ENCODE measurements at regions not wholly inside any gene's neighbourhood (a gene's known extent, or its start where the extent isn't known, plus 50 kb on each side); places are given as distances from the start of the nearest gene placed in this dataset.

- Mint-ChIP-seq H3K4me1 (peaks cover 12% of the 10 kb centered on the region), H3K36me3 (ENCODE audit: low read depth) (no peaks in the 10 kb centered on the region), H3K4me3 (no peak overlapping the region), H3K9me3 (peaks cover 6% of the 10 kb centered on the region), H3K27ac (no peak overlapping the region), H3K27me3 (ENCODE audit: low read depth, poor library complexity) (peaks cover 7% of the 10 kb centered on the region)
- no peak for TF ChIP-seq CTCF (IDR thresholded peaks at IDR 0.05)
- no peak for DNase-seq
These were observed 144.3 kb downstream of the C1D start for GRCh38 chr2:67918471-67918870.

DNA sequence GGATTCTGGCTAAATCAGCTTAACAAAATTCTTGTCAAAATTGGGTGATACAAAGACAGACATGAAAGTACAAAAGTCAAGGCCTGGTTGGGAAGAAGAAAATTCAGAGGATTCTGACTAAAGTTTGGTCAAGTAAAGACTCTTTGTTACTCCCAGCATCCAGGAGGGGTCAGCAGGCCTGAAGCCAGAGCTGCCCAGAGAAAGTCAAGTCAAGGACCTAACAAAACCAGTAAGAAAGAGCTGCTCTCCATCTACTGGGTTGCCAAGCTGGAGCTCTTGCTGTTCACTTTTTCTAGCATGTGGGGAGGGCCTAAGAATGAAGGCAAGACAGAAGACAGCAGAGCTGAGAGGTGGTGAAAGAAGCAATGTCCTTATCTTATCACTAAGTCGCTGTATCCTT lies 143.3 kb downstream of the C1D start:
- no peak for TF ChIP-seq CTCF (IDR thresholded peaks at IDR 0.05)
- DNase-seq: no peak
- H3K4me1 Mint-ChIP-seq: peaks cover 18% of the 10 kb centered on the region
- no peaks in the 10 kb centered on the region for H3K36me3 Mint-ChIP-seq (ENCODE audit: low read depth)
- peaks cover 10% of the 10 kb centered on the region for H3K27me3 Mint-ChIP-seq (ENCODE audit: low read depth, poor library complexity)
- peaks cover 11% of the 10 kb centered on the region for H3K9me3 Mint-ChIP-seq
- no peak overlapping the region for H3K27ac Mint-ChIP-seq
- no peak overlapping the region for H3K4me3 Mint-ChIP-seq

DNA sequence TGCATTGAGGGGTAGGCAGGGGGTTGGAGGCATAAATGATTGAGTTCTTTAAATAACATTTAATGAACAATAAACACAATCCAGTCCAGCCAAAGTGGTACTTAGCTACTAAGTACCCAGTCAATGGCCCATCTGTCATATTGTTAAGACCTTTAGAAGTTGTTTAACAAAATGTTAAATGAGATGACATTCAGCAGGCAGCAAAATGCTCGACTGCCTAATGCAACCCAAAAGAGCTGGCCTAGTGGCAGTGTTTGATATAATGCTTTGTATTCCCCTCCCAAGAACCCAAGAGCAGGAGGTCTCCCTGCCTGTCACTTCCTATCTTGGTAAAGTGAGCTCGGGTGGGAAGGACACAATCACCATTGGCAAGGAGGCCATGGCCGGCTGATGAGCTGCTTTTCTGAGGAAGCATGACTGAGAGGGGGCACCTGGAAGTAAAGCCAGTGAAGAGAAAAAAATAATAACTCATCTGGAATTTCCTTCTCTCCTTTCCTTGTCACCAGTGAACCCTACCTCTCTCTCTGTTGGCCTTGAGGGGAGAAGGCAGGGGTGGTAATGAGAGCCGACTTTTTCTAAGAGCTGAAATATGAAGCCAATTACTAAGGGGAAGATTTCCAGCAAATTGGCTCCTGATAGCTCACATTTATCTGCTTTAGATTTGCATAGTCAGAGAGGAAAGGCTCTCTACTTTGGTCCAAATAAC lies 140.6 kb downstream of the C1D start:
- no peak overlapping the region for H3K4me3 Mint-ChIP-seq
- no peak for TF ChIP-seq CTCF (IDR thresholded peaks at IDR 0.05)
- peaks cover 35% of the 10 kb centered on the region for H3K4me1 Mint-ChIP-seq
- H3K9me3 Mint-ChIP-seq: peaks cover 18% of the 10 kb centered on the region
- no peak for DNase-seq
- H3K27ac Mint-ChIP-seq: peak overlapping the region; percentile 57
- no peaks in the 10 kb centered on the region for H3K36me3 Mint-ChIP-seq (ENCODE audit: low read depth)
- peaks cover 11% of the 10 kb centered on the region for H3K27me3 Mint-ChIP-seq (ENCODE audit: low read depth, poor library complexity)

- no peak for DNase-seq
- no peak overlapping the region for H3K4me3 Mint-ChIP-seq
- H3K27ac Mint-ChIP-seq: no peak overlapping the region
- peaks cover 12% of the 10 kb centered on the region for H3K9me3 Mint-ChIP-seq
- no peaks in the 10 kb centered on the region for H3K36me3 Mint-ChIP-seq (ENCODE audit: low read depth)
- H3K4me1 Mint-ChIP-seq: peaks cover 43% of the 10 kb centered on the region
- TF ChIP-seq CTCF (IDR thresholded peaks at IDR 0.05): no peak
- H3K27me3 Mint-ChIP-seq (ENCODE audit: low read depth, poor library complexity): peaks cover 7% of the 10 kb centered on the region
These were observed 139.1 kb downstream of the C1D start for GRCh38 chr2:67923696-67924095.

GRCh38 chr2:67927501-67927900 lies 135.3 kb downstream of the C1D start:
- peaks cover 43% of the 10 kb centered on the region for H3K4me1 Mint-ChIP-seq
- no peak for TF ChIP-seq CTCF (IDR thresholded peaks at IDR 0.05)
- peaks cover 16% of the 10 kb centered on the region for H3K9me3 Mint-ChIP-seq
- H3K27ac Mint-ChIP-seq: peak overlapping the region; percentile 30
- peaks cover 11% of the 10 kb centered on the region for H3K27me3 Mint-ChIP-seq (ENCODE audit: low read depth, poor library complexity)
- DNase-seq: no peak
- no peak overlapping the region for H3K4me3 Mint-ChIP-seq
- no peaks in the 10 kb centered on the region for H3K36me3 Mint-ChIP-seq (ENCODE audit: low read depth)

- no peak overlapping the region for H3K27ac Mint-ChIP-seq
- no peak overlapping the region for H3K4me3 Mint-ChIP-seq
- peaks cover 17% of the 10 kb centered on the region for H3K9me3 Mint-ChIP-seq
- H3K4me1 Mint-ChIP-seq: peaks cover 30% of the 10 kb centered on the region
- H3K27me3 Mint-ChIP-seq (ENCODE audit: low read depth, poor library complexity): peaks cover 8% of the 10 kb centered on the region
- no peak for TF ChIP-seq CTCF (IDR thresholded peaks at IDR 0.05)
- no peak for DNase-seq
- H3K36me3 Mint-ChIP-seq (ENCODE audit: low read depth): no peaks in the 10 kb centered on the region
These were observed 132.6 kb downstream of the C1D start for GRCh38 chr2:67930156-67930555.

Measured in nephron progenitor cell (in vitro differentiated cells).